ENCODE measurements at regions not wholly inside any gene's neighbourhood (a gene's known extent, or its start where the extent isn't known, plus 50 kb on each side); places are given as distances from the start of the nearest gene placed in this dataset.
"Not testable (repeated sequence)": the region's sequence is repeated elsewhere in the genome, so short reads cannot be mapped to it uniquely, and the experiment has no call there.

DNA sequence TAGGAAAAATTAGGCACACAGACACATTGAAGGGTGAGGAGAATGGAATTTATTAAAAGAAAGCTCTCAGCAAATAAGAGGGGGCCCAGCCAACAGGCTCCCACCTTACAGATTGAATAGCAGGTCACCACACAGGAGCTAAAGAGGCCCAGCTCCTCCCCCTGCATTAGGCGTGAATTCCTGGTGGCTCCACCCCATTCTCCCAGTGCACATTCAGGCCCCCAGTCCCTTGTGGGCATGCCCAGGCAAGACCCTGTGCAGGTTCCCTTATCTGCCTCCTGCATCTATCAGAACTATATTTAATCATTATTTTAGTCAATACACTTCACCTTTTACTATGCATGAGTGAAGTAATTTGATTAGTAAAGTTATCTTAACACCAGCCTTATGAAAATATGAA lies 856.3 kb upstream of the NDST4 start:
- H3K4me1 Mint-ChIP-seq = no peaks in the 10 kb centered on the region
- no peak overlapping the region for H3K4me3 Mint-ChIP-seq
- no peak overlapping the region for H3K27ac Mint-ChIP-seq
- H3K9me3 Mint-ChIP-seq = no peaks in the 10 kb centered on the region
- no peak for DNase-seq (ENCODE audit: low spot score in 2 of 2)
- H3K36me3 Mint-ChIP-seq = no peaks in the 10 kb centered on the region
- no peak for ATAC-seq

DNA sequence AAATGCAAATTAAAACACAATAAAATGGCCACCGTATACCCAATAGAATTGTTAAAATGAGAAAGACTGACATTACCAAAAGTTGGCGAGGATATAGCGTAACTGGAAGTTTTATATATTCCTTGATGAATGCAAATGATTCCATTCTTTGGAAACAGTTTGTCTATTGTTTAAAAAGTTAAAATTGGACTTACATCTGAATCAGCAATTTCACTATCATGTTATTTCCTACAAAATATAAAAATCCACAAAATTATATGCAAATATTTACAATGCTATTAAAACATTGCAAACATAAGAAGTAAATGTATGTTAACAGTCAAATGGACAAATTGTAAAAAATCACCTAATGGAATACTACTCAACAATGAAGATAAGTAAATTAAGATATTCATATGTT lies 852.2 kb upstream of the NDST4 start:
- Mint-ChIP-seq H3K36me3 (no peaks in the 10 kb centered on the region), H3K27ac (no peak overlapping the region), H3K4me3 (no peak overlapping the region), H3K4me1 (no peaks in the 10 kb centered on the region), H3K9me3 (peaks cover 4% of the 10 kb centered on the region)
- DNase-seq (ENCODE audit: low spot score in 2 of 2) (no peak), ATAC-seq (no peak)

- not testable (repeated sequence) for H3K4me1 Mint-ChIP-seq; H3K27ac Mint-ChIP-seq; DNase-seq (ENCODE audit: low spot score in 2 of 2); H3K36me3 Mint-ChIP-seq; H3K4me3 Mint-ChIP-seq; ATAC-seq; H3K9me3 Mint-ChIP-seq
Measured at GRCh38 chr4:115956054-115956796, 842.8 kb upstream of the NDST4 start.

DNA sequence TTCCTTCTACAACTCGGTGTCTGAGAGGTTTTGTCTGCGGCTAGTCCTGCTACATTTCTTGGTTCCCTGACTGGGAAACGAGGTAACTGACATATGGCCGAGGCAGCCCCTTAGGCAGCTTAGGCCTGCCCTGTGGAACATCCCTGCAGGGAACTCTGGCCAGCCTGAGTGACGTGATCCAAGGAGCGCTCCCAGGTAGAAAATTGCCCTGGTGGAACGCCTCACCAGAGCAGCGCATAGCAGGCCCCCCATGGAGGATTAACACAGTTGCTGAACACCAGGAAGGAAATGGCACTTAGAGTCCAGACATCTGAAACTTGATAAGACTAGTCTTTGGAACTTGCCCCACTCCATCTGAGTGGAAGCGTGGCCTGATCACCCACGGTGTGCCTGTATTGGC lies 837.4 kb upstream of the NDST4 start:
- peaks cover 9% of the 10 kb centered on the region for H3K9me3 Mint-ChIP-seq
- no peaks in the 10 kb centered on the region for H3K4me1 Mint-ChIP-seq
- no peaks in the 10 kb centered on the region for H3K36me3 Mint-ChIP-seq
- ATAC-seq (no peak), DNase-seq (ENCODE audit: low spot score in 2 of 2) (no peak)
- no peak overlapping the region for H3K4me3 Mint-ChIP-seq
- H3K27ac Mint-ChIP-seq = no peak overlapping the region

DNA sequence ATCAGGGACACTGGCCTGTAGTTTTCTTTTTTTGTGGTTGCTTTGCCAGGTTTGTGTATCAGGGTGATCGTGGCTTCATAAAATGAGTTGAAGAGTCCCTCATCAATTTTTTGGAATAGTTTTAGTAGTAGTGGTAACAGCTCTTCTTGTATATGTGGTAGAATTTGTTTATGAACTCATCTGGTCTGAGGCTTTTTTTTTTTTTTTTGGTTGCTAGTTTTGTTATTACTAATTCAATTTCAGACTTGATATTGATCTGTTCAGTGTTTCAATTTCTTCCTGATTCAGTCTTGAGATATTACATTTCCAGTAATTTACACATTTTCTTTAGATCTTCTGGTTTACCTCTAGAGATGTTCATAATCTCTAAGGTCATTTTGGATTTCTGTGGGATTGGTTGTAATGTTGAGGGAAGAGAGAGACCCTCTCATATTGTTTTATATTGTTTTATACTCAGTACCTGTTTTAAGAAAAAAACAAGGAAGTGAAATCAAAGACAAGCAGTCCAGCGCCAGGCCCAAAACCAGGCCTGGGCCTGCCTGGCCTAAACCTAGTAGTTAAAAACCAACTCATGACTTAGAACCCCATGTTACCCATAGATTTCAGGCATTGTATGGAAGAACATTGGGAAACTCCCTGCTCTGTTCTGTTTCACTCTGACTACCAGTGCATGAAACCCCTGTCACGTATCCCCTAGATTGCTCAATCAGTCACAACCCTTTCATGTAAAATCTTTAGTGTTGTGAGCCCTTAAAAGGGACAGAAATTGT lies 836.7 kb upstream of the NDST4 start:
- H3K27ac Mint-ChIP-seq; H3K4me3 Mint-ChIP-seq; H3K4me1 Mint-ChIP-seq; DNase-seq (ENCODE audit: low spot score in 2 of 2); H3K36me3 Mint-ChIP-seq; H3K9me3 Mint-ChIP-seq: not testable (repeated sequence)
- peak; percentile 21 for ATAC-seq

DNA sequence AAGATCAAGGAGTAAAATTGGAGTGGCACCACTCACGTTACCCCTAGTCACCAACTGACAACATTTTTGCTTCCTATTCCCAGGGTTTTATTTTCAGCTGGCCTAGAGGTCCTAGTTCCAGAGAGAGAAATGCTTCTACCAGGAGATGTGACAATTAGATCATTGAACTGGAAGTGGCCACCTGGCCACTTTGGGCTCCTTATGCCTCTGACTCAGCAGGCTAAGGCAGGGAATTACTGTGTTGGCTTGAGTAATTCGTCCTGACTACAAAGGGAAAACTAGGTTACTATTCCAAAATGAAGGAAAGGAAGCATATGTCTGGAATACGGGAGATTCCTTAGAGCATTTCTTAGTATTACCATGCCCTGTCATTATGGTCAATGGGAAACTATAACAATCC lies 831.6 kb upstream of the NDST4 start:
- Mint-ChIP-seq H3K36me3 (no peaks in the 10 kb centered on the region), H3K27ac (no peak overlapping the region), H3K4me1 (no peaks in the 10 kb centered on the region), H3K9me3 (peaks cover 4% of the 10 kb centered on the region), H3K4me3 (no peak overlapping the region)
- ATAC-seq = no peak
- no peak for DNase-seq (ENCODE audit: low spot score in 2 of 2)

DNA sequence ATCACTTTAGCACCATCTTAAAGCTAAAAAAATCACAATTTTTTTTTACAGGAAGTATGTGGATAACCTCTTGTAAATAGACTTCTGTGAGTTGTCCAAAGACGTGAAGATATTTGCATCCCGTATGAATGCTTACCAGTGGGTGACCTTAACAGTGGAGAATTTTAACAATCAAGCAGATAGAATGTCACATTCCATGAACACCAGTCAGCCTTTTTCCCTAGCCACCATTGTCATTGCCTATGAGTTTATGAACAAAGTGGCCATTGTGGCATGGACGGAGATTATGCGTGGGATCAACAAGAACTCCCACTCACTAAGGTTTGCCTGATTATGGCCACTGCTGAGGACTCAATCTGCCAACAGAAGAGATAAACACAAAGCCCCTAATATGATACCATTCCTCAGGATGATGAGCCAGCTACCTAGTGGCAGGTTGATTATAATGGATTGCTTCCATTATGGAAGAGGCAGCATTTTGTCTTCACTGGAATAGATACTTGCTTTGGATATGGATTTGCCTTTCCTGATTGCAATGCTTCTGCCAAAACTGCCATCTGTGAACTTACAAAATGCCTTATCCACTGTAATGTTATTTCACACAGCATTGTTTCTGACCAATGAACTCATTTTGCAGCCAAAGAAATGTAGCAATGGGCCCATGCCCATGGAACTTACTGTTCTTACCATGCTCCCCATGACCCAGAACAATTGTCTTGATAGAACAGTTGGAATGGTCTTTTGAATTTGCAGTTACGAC lies 830.9 kb upstream of the NDST4 start:
- ATAC-seq (no peak), DNase-seq (ENCODE audit: low spot score in 2 of 2) (no peak)
- Mint-ChIP-seq H3K4me3 (no peak overlapping the region), H3K36me3 (no peaks in the 10 kb centered on the region), H3K9me3 (no peaks in the 10 kb centered on the region), H3K4me1 (no peaks in the 10 kb centered on the region), H3K27ac (no peak overlapping the region)

- H3K4me3 Mint-ChIP-seq = no peak overlapping the region
- H3K9me3 Mint-ChIP-seq = peaks cover 3% of the 10 kb centered on the region
- no peak for DNase-seq (ENCODE audit: low spot score in 2 of 2)
- ATAC-seq = no peak
- H3K4me1 Mint-ChIP-seq = no peaks in the 10 kb centered on the region
- no peak overlapping the region for H3K27ac Mint-ChIP-seq
- no peaks in the 10 kb centered on the region for H3K36me3 Mint-ChIP-seq
Measured at GRCh38 chr4:115938764-115939443, 825.5 kb upstream of the NDST4 start.

DNA sequence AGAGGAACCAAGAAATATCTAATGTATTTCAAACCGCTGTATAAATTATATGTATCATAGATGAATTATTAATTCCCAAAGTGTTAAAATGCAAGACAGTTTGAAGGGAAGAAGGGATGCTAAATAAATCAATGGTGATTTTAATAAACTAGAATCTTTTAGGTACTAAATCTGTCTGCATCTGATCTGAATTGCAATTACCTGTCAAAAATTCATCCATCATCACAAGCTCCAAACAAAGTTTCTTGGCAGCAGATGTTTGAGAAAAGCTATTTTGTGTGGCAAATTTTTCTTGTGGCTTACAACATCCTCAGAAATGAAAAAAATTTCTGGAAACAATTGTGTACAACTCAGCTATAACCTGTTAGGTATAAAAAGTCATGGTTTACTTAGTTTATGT lies 816.0 kb upstream of the NDST4 start:
- H3K27ac Mint-ChIP-seq = no peak overlapping the region
- H3K4me1 Mint-ChIP-seq = no peaks in the 10 kb centered on the region
- H3K9me3 Mint-ChIP-seq = no peaks in the 10 kb centered on the region
- ATAC-seq = no peak
- no peak overlapping the region for H3K4me3 Mint-ChIP-seq
- DNase-seq (ENCODE audit: low spot score in 2 of 2) = no peak
- H3K36me3 Mint-ChIP-seq = no peaks in the 10 kb centered on the region

DNA sequence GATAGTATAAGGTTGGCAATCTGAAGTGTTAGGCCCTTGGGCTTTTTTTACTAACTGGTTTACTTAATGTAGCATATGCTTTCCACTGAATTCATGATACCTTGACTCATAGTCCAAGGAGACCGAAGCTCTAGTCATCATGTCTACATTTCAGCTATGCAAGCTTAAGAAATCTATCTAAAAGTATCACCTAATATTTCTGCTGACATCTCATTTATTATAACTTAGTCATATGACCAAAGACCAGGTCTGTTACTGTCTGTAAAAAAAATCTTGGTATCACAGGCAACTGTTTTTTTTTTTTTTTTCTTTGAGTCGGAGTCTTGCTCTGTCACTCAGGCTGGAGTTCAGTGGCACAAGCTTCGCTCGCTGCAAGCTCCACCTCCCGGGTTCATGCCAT lies 814.0 kb upstream of the NDST4 start:
- DNase-seq (ENCODE audit: low spot score in 2 of 2) = no peak
- no peaks in the 10 kb centered on the region for H3K36me3 Mint-ChIP-seq
- H3K4me1 Mint-ChIP-seq = no peaks in the 10 kb centered on the region
- H3K4me3 Mint-ChIP-seq = no peak overlapping the region
- peaks cover 3% of the 10 kb centered on the region for H3K9me3 Mint-ChIP-seq
- no peak for ATAC-seq
- H3K27ac Mint-ChIP-seq = no peak overlapping the region

- no peak for ATAC-seq
- no peaks in the 10 kb centered on the region for H3K4me1 Mint-ChIP-seq
- no peak overlapping the region for H3K27ac Mint-ChIP-seq
- H3K4me3 Mint-ChIP-seq = no peak overlapping the region
- peaks cover 3% of the 10 kb centered on the region for H3K9me3 Mint-ChIP-seq
- DNase-seq (ENCODE audit: low spot score in 2 of 2) = no peak
- no peaks in the 10 kb centered on the region for H3K36me3 Mint-ChIP-seq
Measured at GRCh38 chr4:115923152-115923551, 809.7 kb upstream of the NDST4 start.

GRCh38 chr4:115920637-115921036 lies 807.2 kb upstream of the NDST4 start:
- Mint-ChIP-seq H3K9me3 (peaks cover 3% of the 10 kb centered on the region), H3K27ac (no peak overlapping the region), H3K36me3 (no peaks in the 10 kb centered on the region), H3K4me3 (no peak overlapping the region), H3K4me1 (no peaks in the 10 kb centered on the region)
- DNase-seq (ENCODE audit: low spot score in 2 of 2) (no peak), ATAC-seq (no peak)

- DNase-seq (ENCODE audit: low spot score in 2 of 2) (no peak), ATAC-seq (no peak)
- Mint-ChIP-seq H3K36me3 (no peaks in the 10 kb centered on the region), H3K9me3 (peaks cover under 1% of the 10 kb centered on the region), H3K4me3 (no peak overlapping the region), H3K4me1 (no peaks in the 10 kb centered on the region), H3K27ac (no peak overlapping the region)
Measured at GRCh38 chr4:115918149-115918548, 804.7 kb upstream of the NDST4 start.

GRCh38 chr4:115906428-115906827 lies 793.0 kb upstream of the NDST4 start:
- Mint-ChIP-seq H3K9me3 (peaks cover 11% of the 10 kb centered on the region), H3K4me1 (no peaks in the 10 kb centered on the region), H3K36me3 (no peaks in the 10 kb centered on the region), H3K4me3 (no peak overlapping the region), H3K27ac (no peak overlapping the region)
- DNase-seq (ENCODE audit: low spot score in 2 of 2) (no peak), ATAC-seq (no peak)

DNA sequence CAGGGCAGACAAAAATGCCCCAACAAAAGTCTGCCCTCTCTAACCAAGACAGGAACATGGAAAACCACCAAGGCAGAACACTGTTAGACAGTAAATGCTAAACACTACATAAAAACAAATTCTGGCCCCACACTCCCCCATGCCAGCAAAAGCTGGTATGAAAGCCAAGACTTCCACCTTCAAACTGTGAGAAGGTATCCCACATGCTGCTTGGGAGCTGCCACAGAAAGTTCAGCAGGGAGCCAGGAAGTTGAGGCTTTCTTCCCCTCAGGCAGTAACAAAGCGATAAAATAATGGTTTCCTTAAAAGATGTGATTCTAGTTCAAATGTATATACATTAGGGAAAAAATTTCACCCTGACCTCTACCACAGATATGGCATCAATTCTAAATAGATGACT lies 770.4 kb upstream of the NDST4 start:
- H3K4me1 Mint-ChIP-seq = no peaks in the 10 kb centered on the region
- no peaks in the 10 kb centered on the region for H3K9me3 Mint-ChIP-seq
- H3K4me3 Mint-ChIP-seq = no peak overlapping the region
- H3K27ac Mint-ChIP-seq = no peak overlapping the region
- ATAC-seq (no peak), DNase-seq (ENCODE audit: low spot score in 2 of 2) (no peak)
- H3K36me3 Mint-ChIP-seq = no peaks in the 10 kb centered on the region

Data from stimulated activated effector memory CD8-positive, alpha-beta T cell treated with anti-CD3 and anti-CD28 coated beads, Interleukin-12 subunit alpha, Interleukin-12 subunit beta, amount 100 ng/mL, for 72 hours (primary cell).